Mesendoderm (in vitro differentiated cells): ENCODE measurements at regions not wholly inside any gene's neighbourhood (a gene's known extent, or its start where the extent isn't known, plus 50 kb on each side); places are given as distances from the start of the nearest gene placed in this dataset.

Experiments used
- DNase-seq: peaks from one replicate; pipeline ENCODE4 v3.0.0; 2013
- H2AK5ac ChIP-seq: 2 replicates; pipeline ENCODE4 v1.6.1; 2013; ENCODE audit warnings: low read length, inconsistent platforms
- H2BK120ac ChIP-seq: 2 replicates; pipeline ENCODE4 v1.6.1; 2013; ENCODE audit warnings: low read depth, mild to moderate bottlenecking, low read length, moderate library complexity, mixed read lengths
- H2BK15ac ChIP-seq: replicated peaks from 2 replicates; pipeline ENCODE4 v1.6.1; 2013; ENCODE audit warnings: low read depth, mild to moderate bottlenecking, moderate library complexity
- H2BK5ac ChIP-seq: 2 replicates; pipeline ENCODE4 v1.6.1; 2013; ENCODE audit warnings: low read length, inconsistent platforms
- H3K18ac ChIP-seq: 2 replicates; pipeline ENCODE4 v1.6.1; 2013; ENCODE audit warnings: mild to moderate bottlenecking, low read length, mixed read lengths
- H3K23ac ChIP-seq: one replicate; pipeline ENCODE4 v1.6.1; 2013; ENCODE audit warnings: low read length
- H3K27ac ChIP-seq: 2 replicates; pipeline ENCODE4 v1.5.1; 2013; ENCODE audit warnings: low read depth, mild to moderate bottlenecking, inconsistent platforms, low read length, moderate library complexity
- H3K27me3 ChIP-seq: 2 replicates; pipeline ENCODE4 v1.6.1; 2013; ENCODE audit warnings: low read length, control low read depth, mild to moderate bottlenecking, inconsistent platforms; ENCODE audit not compliant: insufficient read depth, poor library complexity
- H3K36me3 ChIP-seq: 2 replicates; pipeline ENCODE4 v1.6.1; 2013; ENCODE audit warnings: low read length, inconsistent platforms; ENCODE audit not compliant: control insufficient read depth, insufficient read depth
- H3K4ac ChIP-seq: one replicate; pipeline ENCODE4 v1.6.1; 2013; ENCODE audit warnings: low read depth, mild to moderate bottlenecking, low read length, moderate library complexity
- H3K4me1 ChIP-seq: 2 replicates; pipeline ENCODE4 v1.6.1; 2013; ENCODE audit warnings: low read depth, low read length, inconsistent platforms; ENCODE audit not compliant: control insufficient read depth
- H3K4me2 ChIP-seq: 2 replicates; pipeline ENCODE4 v1.6.1; 2013; ENCODE audit warnings: low read length
- H3K4me3 ChIP-seq: 2 replicates; pipeline ENCODE4 v1.5.1; 2013; ENCODE audit warnings: mild to moderate bottlenecking, low read length
- H3K56ac ChIP-seq: one replicate; pipeline ENCODE4 v1.6.1; 2013; ENCODE audit warnings: low read length
- H3K79me1 ChIP-seq: 2 replicates; pipeline ENCODE4 v1.6.1; 2013; ENCODE audit warnings: low read length, inconsistent platforms
- H3K79me2 ChIP-seq: 2 replicates; pipeline ENCODE4 v1.6.1; 2013; ENCODE audit warnings: mild to moderate bottlenecking, low read length; ENCODE audit not compliant: control insufficient read depth, insufficient read depth
- H3K9ac ChIP-seq: 2 replicates; pipeline ENCODE4 v1.6.1; 2013; ENCODE audit warnings: low read length, inconsistent platforms
- H4K5ac ChIP-seq: one replicate; pipeline ENCODE4 v1.6.1; 2013; ENCODE audit warnings: low read length
- H4K8ac ChIP-seq: one replicate; pipeline ENCODE4 v1.6.1; 2013; ENCODE audit warnings: low read depth, mild to moderate bottlenecking, control low read depth, low read length, moderate library complexity
- WGBS: extraction: QIAGEN DNeasy Blood & Tissue Kit; methylation state at CpG from one replicate; pipeline ENCODE4 v1.1.7; 2013; ENCODE audit warnings: low lambda C conversion rate, missing lambda C conversion rate; ENCODE audit not compliant: insufficient coverage; ENCODE audit errors: extremely low coverage; 5-methylcytosine and 5-hydroxymethylcytosine counted together

DNA sequence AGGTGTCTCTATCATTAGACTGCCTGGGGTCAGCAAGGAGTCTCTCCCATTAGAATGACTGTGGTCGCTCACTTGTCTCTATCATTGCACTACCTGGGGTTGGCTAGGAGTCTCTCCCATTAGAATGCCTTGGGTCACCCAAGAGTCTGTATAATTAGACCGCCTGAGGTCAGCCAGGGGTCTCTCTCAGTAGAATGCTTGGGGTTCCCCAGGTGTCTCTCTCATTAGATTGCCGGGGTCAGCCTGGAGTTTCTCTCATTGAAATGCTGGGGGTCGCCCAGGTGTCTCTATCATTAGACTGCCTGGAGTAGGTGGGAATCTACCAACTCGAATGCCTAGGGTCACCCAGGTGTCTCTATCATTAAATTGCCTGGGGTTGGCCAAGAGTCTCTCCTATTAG is 2231.6 kb downstream of the TP53TG3F start:
- H3K4me2 ChIP-seq = no peak overlapping the region
- no peak overlapping the region for H2BK15ac ChIP-seq
- no peak overlapping the region for H3K56ac ChIP-seq
- no peak overlapping the region for H3K4me3 ChIP-seq
- no peak overlapping the region for H4K5ac ChIP-seq
- no peaks in the 10 kb centered on the region for H3K79me2 ChIP-seq
- no peaks in the 10 kb centered on the region for H3K27me3 ChIP-seq
- no peak overlapping the region for H3K9ac ChIP-seq
- no peak overlapping the region for H2BK5ac ChIP-seq
- H3K4me1 ChIP-seq = no peaks in the 10 kb centered on the region
- no peak overlapping the region for H4K8ac ChIP-seq
- no peak for DNase-seq
- no peaks in the 10 kb centered on the region for H3K36me3 ChIP-seq
- no CpG with 5 or more reads among the region's 5 CpGs for WGBS
- no peak overlapping the region for H2BK120ac ChIP-seq
- no peaks in the 10 kb centered on the region for H3K79me1 ChIP-seq
- H3K4ac ChIP-seq = no peak overlapping the region
- no peak overlapping the region for H3K27ac ChIP-seq
- no peak overlapping the region for H3K23ac ChIP-seq
- H2AK5ac ChIP-seq = no peak overlapping the region
- H3K18ac ChIP-seq = no peak overlapping the region

DNA sequence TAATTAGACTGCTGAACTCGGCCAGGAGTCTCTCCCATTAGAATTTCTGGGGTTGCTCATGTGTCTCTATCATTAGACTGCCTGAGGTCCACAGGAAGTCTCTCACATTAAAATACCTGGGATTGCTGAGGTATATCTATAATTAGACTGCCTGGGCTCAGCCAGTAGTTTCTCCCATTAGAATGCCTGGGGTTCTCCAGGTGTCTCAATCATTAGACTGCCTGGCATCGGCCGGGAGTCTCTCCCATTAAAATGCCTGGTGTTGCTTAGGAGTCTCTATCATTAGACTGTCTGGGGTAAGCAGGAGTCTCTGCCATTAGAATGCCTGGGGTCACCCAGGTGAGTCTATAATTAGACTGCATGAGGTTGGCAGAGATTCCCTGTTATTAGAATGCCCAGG is 2233.4 kb downstream of the TP53TG3F start:
- Histone ChIP-seq H2BK5ac (no peak overlapping the region), H3K4me2 (no peak overlapping the region), H3K23ac (no peak overlapping the region), H3K27me3 (no peaks in the 10 kb centered on the region), H3K36me3 (no peaks in the 10 kb centered on the region), H2BK120ac (no peak overlapping the region), H4K5ac (no peak overlapping the region), H3K4me1 (no peaks in the 10 kb centered on the region), H3K79me1 (no peaks in the 10 kb centered on the region), H2BK15ac (no peak overlapping the region), H3K79me2 (no peaks in the 10 kb centered on the region), H3K4ac (no peak overlapping the region), H2AK5ac (no peak overlapping the region), H3K56ac (no peak overlapping the region), H3K9ac (no peak overlapping the region), H3K27ac (no peak overlapping the region), H3K18ac (no peak overlapping the region), H3K4me3 (no peak overlapping the region), H4K8ac (no peak overlapping the region)
- WGBS = no CpG with 5 or more reads among the region's 3 CpGs
- no peak for DNase-seq

DNA sequence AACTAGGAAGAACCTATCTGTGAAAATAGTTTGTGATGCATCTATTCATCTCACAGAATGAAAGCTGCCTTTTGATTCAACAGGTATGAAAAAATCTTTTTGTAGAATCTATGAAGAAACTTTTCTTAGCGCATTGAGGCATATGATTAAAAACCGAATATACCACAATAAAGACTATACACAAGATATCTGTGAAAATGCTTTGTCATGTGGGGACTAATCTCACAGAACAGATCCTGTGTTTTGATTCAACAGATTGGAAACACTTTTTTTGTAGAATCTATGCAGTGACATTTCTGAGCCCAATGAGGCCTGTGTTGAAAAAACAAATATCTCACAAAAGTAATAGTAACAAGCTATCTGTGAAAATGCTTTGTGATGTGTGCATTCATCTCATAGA is 2247.5 kb downstream of the TP53TG3F start:
- Histone ChIP-seq H3K18ac (no peak overlapping the region), H4K5ac (no peak overlapping the region), H2AK5ac (no peak overlapping the region), H3K36me3 (no peaks in the 10 kb centered on the region), H3K4ac (no peak overlapping the region), H3K4me3 (no peak overlapping the region), H3K23ac (no peak overlapping the region), H3K79me2 (no peaks in the 10 kb centered on the region), H3K27ac (no peak overlapping the region), H3K79me1 (no peaks in the 10 kb centered on the region), H2BK5ac (no peak overlapping the region), H2BK15ac (no peak overlapping the region), H3K56ac (no peak overlapping the region), H2BK120ac (no peak overlapping the region), H3K4me2 (no peak overlapping the region), H3K4me1 (no peaks in the 10 kb centered on the region), H3K27me3 (no peaks in the 10 kb centered on the region), H4K8ac (no peak overlapping the region), H3K9ac (no peak overlapping the region)
- WGBS = no CpG with 5 or more reads among the region's 2 CpGs
- no peak for DNase-seq

DNA sequence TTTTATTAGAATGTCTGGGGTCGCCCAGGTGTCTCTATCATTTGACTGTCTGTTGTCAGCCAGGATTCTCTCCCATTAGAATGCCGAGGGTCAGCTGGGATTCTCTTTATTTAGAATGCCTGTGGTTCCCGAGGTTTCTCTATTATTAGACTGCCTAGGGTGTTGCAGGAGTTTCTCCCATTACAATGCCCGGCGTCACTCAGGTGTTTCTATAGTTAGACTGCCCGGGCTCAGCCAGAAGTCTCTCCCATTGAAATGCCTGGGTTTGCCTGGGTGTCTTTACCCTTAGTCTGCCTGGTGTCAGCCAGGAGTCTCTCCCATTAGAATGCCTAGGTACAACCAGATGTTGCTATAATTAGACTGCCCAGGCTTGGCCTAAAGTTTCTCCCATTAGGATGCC is 2252.0 kb downstream of the TP53TG3F start:
- Histone ChIP-seq H3K4me2 (no peak overlapping the region), H3K36me3 (no peaks in the 10 kb centered on the region), H2BK15ac (no peak overlapping the region), H3K79me1 (no peaks in the 10 kb centered on the region), H3K4me3 (no peak overlapping the region), H4K5ac (no peak overlapping the region), H2BK5ac (no peak overlapping the region), H4K8ac (no peak overlapping the region), H3K56ac (no peak overlapping the region), H3K27ac (no peak overlapping the region), H3K79me2 (no peaks in the 10 kb centered on the region), H3K23ac (no peak overlapping the region), H3K4ac (no peak overlapping the region), H3K9ac (no peak overlapping the region), H3K18ac (no peak overlapping the region), H2BK120ac (no peak overlapping the region), H3K27me3 (no peaks in the 10 kb centered on the region), H2AK5ac (no peak overlapping the region), H3K4me1 (no peaks in the 10 kb centered on the region)
- no CpG with 5 or more reads among the region's 6 CpGs for WGBS
- no peak for DNase-seq

DNA sequence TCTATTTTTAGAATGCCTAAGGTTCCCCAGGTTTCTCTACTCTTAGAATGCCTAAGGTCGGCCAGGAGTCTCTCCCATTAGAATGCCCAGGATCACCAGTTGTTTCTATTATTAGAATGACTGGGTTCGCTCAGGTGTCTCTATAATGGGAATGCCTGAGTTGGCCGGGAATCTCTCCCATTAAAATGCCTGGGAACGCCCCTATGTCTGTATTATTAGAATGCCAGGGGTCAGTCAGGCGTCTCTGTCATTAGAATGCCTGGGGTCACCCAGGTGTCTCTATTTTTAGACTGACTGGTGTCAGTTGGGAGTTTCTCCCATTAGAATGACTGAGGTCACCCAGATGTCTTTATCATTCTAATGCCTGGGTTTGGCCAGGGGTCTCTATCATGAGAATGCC is 2252.5 kb downstream of the TP53TG3F start:
- H3K79me2 ChIP-seq = no peaks in the 10 kb centered on the region
- no peak overlapping the region for H2BK5ac ChIP-seq
- H4K5ac ChIP-seq = no peak overlapping the region
- H3K4me1 ChIP-seq = no peaks in the 10 kb centered on the region
- no peak overlapping the region for H3K4me3 ChIP-seq
- H3K9ac ChIP-seq = no peak overlapping the region
- no peak overlapping the region for H3K23ac ChIP-seq
- no peaks in the 10 kb centered on the region for H3K27me3 ChIP-seq
- no peak for DNase-seq
- H3K27ac ChIP-seq = no peak overlapping the region
- no peak overlapping the region for H3K4ac ChIP-seq
- H2BK120ac ChIP-seq = no peak overlapping the region
- no peak overlapping the region for H3K18ac ChIP-seq
- WGBS = no CpG with 5 or more reads among the region's 5 CpGs
- no peak overlapping the region for H3K56ac ChIP-seq
- H4K8ac ChIP-seq = no peak overlapping the region
- H3K4me2 ChIP-seq = no peak overlapping the region
- no peaks in the 10 kb centered on the region for H3K79me1 ChIP-seq
- no peak overlapping the region for H2AK5ac ChIP-seq
- H2BK15ac ChIP-seq = no peak overlapping the region
- H3K36me3 ChIP-seq = no peaks in the 10 kb centered on the region

DNA sequence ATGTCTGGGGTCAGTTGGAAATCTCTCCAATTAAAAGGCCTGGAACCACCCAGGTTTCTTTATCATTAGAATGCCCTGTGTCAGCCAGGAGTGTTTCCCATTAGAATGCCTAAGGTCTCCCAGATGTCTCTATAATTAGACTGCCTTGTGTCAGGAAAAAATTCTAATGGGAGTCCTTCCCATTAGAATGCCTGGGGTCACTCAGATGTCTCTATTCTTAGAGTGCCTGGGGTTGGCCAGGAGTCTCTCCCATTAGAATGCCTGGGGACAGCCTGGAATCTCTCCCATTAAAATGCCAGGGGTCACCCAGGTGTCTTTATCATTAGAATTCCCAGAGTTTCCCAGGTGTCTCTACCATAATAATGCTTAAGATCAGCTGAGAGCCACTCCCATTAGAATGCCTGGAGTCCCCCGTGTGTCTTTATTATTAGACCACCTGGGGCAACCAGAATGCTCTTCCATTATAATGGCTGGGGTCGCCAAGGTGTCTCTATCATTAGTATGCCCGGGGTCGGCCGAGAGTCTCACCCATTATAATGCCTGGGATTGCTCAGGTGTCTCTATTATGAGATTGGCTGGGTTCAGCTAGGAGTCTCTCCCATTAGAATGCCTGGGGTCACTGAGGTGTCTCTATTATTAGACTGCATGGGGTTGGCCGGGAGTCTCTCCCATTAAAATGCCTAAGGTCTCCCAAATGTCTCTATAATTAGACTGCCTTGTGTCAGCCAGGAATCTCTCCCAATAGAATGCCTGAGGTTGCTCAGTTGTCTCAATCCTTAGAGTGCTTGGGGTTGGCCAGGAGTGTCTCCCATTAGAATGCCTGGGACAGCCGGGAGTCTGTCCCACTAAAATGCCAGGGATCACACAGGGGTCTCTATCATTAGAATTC is 2254.6 kb downstream of the TP53TG3F start:
- H4K8ac ChIP-seq = no peak overlapping the region

More for the DNA sequence above, 2254.6 kb downstream of the TP53TG3F start:
- no peak for DNase-seq
- Histone ChIP-seq H3K23ac (no peak overlapping the region), H2AK5ac (no peak overlapping the region), H3K27ac (no peak overlapping the region), H3K56ac (no peak overlapping the region), H3K9ac (no peak overlapping the region), H3K36me3 (no peaks in the 10 kb centered on the region), H3K79me1 (no peaks in the 10 kb centered on the region), H4K5ac (no peak overlapping the region), H3K18ac (no peak overlapping the region), H3K4me1 (no peaks in the 10 kb centered on the region), H2BK15ac (no peak overlapping the region), H2BK5ac (no peak overlapping the region), H3K4me3 (no peak overlapping the region), H2BK120ac (no peak overlapping the region), H3K4me2 (no peak overlapping the region), H3K27me3 (no peaks in the 10 kb centered on the region), H3K4ac (no peak overlapping the region), H3K79me2 (no peaks in the 10 kb centered on the region)
- WGBS = no CpG with 5 or more reads among the region's 7 CpGs
